ENCODE measurements at regions not wholly inside any gene's neighbourhood (a gene's known extent, or its start where the extent isn't known, plus 50 kb on each side); places are given as distances from the start of the nearest gene placed in this dataset.
"Not testable (repeated sequence)": the region's sequence is repeated elsewhere in the genome, so short reads cannot be mapped to it uniquely, and the experiment has no call there.

DNA sequence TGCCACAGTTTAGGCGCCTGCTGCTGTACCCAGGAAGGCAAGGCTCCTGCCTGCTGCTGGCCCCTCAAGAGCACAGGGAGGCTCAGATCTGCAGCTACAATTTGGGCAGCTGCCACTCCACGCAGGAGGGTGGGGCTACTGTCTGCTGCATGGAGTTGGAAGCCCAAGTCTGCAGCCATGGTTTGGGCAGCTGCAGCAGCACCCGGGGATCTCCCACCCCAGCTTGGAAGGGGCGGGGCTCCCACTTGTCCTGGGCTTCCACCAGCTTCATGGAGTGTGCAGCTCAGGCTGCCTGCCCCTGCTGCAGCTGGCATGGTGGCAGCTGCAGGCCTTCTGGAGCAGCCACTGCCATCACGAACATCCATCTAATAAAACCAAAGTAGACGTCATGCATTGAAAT is 512.9 kb downstream of the PYDC2 start:
- no peak overlapping the region for H3K9ac ChIP-seq (ENCODE audit: low read depth, low read length)
- no peaks in the 10 kb centered on the region for H3K4me1 ChIP-seq (ENCODE audit: control insufficient read depth, insufficient read depth, low read length)
- no peaks in the 10 kb centered on the region for H3K27me3 ChIP-seq (ENCODE audit: control insufficient read depth, insufficient read depth, low read length)
- H3K4me3 ChIP-seq (ENCODE audit: low read depth, low read length), result no peak overlapping the region
- no peaks in the 10 kb centered on the region for H3K9me3 ChIP-seq (ENCODE audit: control insufficient read depth, insufficient read depth, low read length)
- H3K36me3 ChIP-seq (ENCODE audit: control insufficient read depth, insufficient read depth, low read length), result no peaks in the 10 kb centered on the region

DNA sequence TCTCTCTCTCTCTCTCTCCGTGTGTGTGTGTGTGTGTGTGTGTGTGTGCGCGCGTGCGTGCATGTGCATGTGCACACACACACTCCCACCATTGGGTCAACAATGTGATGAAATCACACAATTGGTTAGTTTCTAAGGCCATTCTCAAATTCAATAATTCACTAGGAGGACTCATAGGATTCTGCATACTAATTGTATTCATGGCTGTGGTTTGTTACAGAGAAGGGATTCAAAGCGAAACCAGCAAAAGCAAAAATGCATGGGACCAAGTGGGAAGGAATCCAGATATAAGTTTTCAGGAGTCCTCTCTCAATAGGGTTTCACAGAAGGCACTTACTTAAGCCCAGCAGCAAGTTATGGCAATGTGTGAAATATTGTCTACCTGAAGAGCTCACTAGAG is 515.0 kb downstream of the PYDC2 start:
- no peaks in the 10 kb centered on the region for H3K9me3 ChIP-seq (ENCODE audit: control insufficient read depth, insufficient read depth, low read length)
- no peak overlapping the region for H3K9ac ChIP-seq (ENCODE audit: low read depth, low read length)
- no peak overlapping the region for H3K4me3 ChIP-seq (ENCODE audit: low read depth, low read length)
- H3K4me1 ChIP-seq (ENCODE audit: control insufficient read depth, insufficient read depth, low read length), result no peaks in the 10 kb centered on the region
- H3K36me3 ChIP-seq (ENCODE audit: control insufficient read depth, insufficient read depth, low read length), result no peaks in the 10 kb centered on the region
- H3K27me3 ChIP-seq (ENCODE audit: control insufficient read depth, insufficient read depth, low read length), result no peaks in the 10 kb centered on the region

DNA sequence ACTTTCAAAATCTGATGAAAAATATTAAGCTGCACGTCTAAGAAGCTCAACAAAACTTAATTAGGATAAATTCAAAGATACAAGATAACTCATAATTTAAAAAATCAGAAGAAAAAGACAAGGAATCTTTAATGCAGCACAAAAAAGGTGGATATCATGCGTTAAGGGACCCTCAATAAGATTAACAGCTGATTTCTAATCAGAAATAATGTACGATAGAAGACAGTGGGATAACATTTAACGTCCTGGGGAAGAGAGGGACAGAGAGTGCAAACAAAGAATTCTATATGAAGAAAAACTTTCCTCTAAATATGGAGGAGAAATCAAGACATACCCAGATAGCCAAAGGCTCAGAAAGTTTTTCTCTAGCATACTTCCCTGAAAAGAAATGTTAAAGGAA is 519.5 kb downstream of the PYDC2 start:
- no peak overlapping the region for H3K9ac ChIP-seq (ENCODE audit: low read depth, low read length)
- H3K4me3 ChIP-seq (ENCODE audit: low read depth, low read length), result no peak overlapping the region
- H3K4me1 ChIP-seq (ENCODE audit: control insufficient read depth, insufficient read depth, low read length), result no peaks in the 10 kb centered on the region
- H3K36me3 ChIP-seq (ENCODE audit: control insufficient read depth, insufficient read depth, low read length), result no peaks in the 10 kb centered on the region
- H3K9me3 ChIP-seq (ENCODE audit: control insufficient read depth, insufficient read depth, low read length), result no peaks in the 10 kb centered on the region
- H3K27me3 ChIP-seq (ENCODE audit: control insufficient read depth, insufficient read depth, low read length), result no peaks in the 10 kb centered on the region

DNA sequence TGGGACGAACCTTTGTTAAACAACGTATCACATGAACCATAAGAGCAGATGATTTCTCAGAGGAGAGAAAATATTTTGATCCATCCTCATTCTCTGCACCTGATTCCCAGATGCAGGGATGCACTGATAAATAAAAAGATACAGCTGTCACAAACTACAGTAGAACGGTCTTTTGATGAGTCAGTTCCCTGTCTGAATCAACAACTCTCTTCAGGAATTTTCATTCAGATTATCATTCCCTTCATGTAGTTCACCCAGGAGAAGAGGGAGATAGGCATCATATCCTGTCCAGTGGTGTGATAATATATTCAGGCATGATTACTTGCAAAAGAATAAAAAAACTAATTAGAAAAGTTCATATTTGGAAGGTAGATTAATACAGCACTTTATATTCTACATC is 521.5 kb downstream of the PYDC2 start:
- H3K36me3 ChIP-seq (ENCODE audit: control insufficient read depth, insufficient read depth, low read length), result no peaks in the 10 kb centered on the region
- no peaks in the 10 kb centered on the region for H3K27me3 ChIP-seq (ENCODE audit: control insufficient read depth, insufficient read depth, low read length)
- no peaks in the 10 kb centered on the region for H3K9me3 ChIP-seq (ENCODE audit: control insufficient read depth, insufficient read depth, low read length)
- H3K9ac ChIP-seq (ENCODE audit: low read depth, low read length), result no peak overlapping the region
- H3K4me3 ChIP-seq (ENCODE audit: low read depth, low read length), result no peak overlapping the region
- no peaks in the 10 kb centered on the region for H3K4me1 ChIP-seq (ENCODE audit: control insufficient read depth, insufficient read depth, low read length)

DNA sequence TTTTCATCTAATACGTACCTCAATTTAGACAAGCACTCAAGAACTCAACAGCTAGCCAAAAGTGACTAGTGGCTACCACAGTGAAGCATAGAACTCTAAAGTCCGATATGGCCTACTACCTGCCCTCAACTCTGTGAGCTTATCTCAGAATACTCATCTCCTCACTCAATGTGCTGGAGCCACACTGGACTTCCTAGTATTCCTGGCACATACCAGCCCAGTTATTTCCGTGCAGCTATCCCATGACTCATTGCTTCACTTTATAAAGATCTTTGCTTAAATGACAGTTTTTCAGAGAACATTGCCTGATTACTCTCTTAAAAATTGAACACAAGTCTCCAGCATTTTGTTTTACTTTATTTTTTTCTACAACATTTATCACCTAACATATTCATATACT is 524.7 kb downstream of the PYDC2 start:
- Histone ChIP-seq H3K27me3 (ENCODE audit: control insufficient read depth, insufficient read depth, low read length) (no peaks in the 10 kb centered on the region), H3K36me3 (ENCODE audit: control insufficient read depth, insufficient read depth, low read length) (no peaks in the 10 kb centered on the region), H3K4me1 (ENCODE audit: control insufficient read depth, insufficient read depth, low read length) (no peaks in the 10 kb centered on the region), H3K4me3 (ENCODE audit: low read depth, low read length) (no peak overlapping the region), H3K9me3 (ENCODE audit: control insufficient read depth, insufficient read depth, low read length) (no peaks in the 10 kb centered on the region), H3K9ac (ENCODE audit: low read depth, low read length) (no peak overlapping the region)

DNA sequence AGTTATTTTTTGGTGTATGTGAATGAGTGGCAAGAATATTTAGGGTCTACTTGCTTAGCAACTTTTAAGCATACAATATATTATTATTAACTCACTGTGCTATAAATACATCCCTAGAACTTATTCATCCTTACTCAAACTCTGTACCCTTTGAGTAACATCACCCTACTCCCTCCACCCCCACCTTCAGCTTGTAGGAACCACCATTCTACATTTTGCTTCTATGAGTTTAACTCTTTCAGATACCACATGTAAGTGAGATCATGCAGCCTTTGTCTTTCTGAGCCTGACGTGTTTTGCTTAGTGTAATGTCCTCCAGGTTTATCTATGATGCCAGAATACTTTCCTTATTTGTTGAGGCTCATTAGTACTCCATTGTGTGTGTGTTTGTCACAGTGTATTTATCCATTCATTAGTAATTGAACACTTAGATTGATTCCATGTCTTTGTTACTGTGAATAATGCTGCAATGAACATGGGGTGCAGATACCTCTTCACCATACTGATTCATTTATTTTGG is 526.9 kb downstream of the PYDC2 start:
- no peak overlapping the region for H3K4me3 ChIP-seq (ENCODE audit: low read depth, low read length)
- no peaks in the 10 kb centered on the region for H3K36me3 ChIP-seq (ENCODE audit: control insufficient read depth, insufficient read depth, low read length)
- H3K9me3 ChIP-seq (ENCODE audit: control insufficient read depth, insufficient read depth, low read length), result no peaks in the 10 kb centered on the region
- H3K4me1 ChIP-seq (ENCODE audit: control insufficient read depth, insufficient read depth, low read length), result no peaks in the 10 kb centered on the region
- no peak overlapping the region for H3K9ac ChIP-seq (ENCODE audit: low read depth, low read length)
- H3K27me3 ChIP-seq (ENCODE audit: control insufficient read depth, insufficient read depth, low read length), result no peaks in the 10 kb centered on the region

DNA sequence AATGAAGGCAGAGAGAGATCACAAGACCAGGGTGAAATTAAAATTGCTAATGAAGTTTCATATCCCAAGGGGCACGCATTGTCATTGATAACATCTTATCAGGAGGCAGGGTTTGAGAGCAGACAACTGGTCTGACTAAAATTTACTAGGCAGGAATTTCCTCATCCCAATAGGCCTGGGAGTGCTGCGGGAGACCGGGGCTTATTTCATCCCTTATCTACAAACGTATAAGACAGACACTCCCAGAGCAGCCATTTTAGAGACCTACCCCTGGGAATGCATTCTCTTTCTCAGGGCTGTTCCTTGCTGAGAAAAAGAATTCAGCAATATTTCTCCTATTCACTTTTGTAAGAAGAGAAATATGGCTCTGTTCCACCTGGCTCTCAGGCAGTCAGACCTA is 533.0 kb downstream of the PYDC2 start:
- H3K27me3 ChIP-seq (ENCODE audit: control insufficient read depth, insufficient read depth, low read length); H3K4me1 ChIP-seq (ENCODE audit: control insufficient read depth, insufficient read depth, low read length); H3K4me3 ChIP-seq (ENCODE audit: low read depth, low read length); H3K9ac ChIP-seq (ENCODE audit: low read depth, low read length); H3K9me3 ChIP-seq (ENCODE audit: control insufficient read depth, insufficient read depth, low read length); H3K36me3 ChIP-seq (ENCODE audit: control insufficient read depth, insufficient read depth, low read length): not testable (repeated sequence)

DNA sequence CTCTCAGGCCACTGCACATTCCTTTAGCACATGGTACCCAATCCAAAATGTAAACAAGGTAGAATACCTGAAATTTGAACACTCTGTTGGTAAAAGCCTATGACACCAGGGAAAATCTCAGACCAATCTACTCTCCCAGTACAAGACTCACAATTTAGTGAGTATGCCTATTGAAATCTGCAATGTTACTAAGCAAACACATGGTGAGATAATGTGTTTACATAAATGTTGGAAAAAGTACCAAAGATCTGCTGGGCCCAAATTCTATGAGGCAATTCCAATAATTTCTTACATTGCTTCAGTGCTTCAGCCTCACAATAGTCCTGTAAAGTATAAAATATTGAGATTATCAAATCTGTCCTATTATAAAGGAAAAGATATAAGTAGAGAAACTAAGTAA is 536.1 kb downstream of the PYDC2 start:
- no peaks in the 10 kb centered on the region for H3K27me3 ChIP-seq (ENCODE audit: control insufficient read depth, insufficient read depth, low read length)
- H3K9me3 ChIP-seq (ENCODE audit: control insufficient read depth, insufficient read depth, low read length), result no peaks in the 10 kb centered on the region
- H3K36me3 ChIP-seq (ENCODE audit: control insufficient read depth, insufficient read depth, low read length), result no peaks in the 10 kb centered on the region
- H3K9ac ChIP-seq (ENCODE audit: low read depth, low read length), result no peak overlapping the region
- no peak overlapping the region for H3K4me3 ChIP-seq (ENCODE audit: low read depth, low read length)
- H3K4me1 ChIP-seq (ENCODE audit: control insufficient read depth, insufficient read depth, low read length), result peaks cover 2% of the 10 kb centered on the region

DNA sequence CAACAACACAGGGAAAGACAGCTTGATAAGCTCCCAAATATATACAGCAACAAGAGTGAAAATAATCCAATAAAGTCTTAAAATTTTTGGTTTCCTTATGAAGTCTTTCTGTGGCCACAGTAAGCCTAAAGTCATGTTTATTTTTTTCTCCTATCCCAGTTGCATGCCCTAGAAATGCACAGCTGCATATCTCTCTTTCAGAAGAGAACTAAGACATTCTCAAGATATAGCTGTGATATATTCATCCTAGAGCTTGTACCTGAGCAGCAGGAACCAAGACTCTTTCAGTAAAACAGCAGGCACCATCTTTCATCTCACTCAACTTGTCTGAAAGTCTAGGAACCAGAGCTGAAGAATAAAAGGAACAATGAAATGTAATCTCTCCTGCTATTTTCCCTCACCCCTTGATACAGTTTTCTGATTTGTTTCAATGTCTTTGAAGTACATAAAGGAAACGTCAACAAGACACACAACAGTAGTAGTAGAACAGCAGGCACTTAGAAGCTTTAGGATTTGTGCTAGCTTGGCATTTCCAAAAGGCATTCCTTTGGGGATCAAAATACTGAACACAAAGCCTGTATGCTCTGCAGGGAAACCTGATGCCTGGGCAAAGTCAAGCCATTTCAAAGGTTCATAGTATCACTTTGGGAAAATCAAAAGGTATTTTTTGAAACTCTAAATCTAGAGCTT is 536.8 kb downstream of the PYDC2 start:
- H3K27me3 ChIP-seq (ENCODE audit: control insufficient read depth, insufficient read depth, low read length), result no peaks in the 10 kb centered on the region
- no peaks in the 10 kb centered on the region for H3K9me3 ChIP-seq (ENCODE audit: control insufficient read depth, insufficient read depth, low read length)

DNA sequence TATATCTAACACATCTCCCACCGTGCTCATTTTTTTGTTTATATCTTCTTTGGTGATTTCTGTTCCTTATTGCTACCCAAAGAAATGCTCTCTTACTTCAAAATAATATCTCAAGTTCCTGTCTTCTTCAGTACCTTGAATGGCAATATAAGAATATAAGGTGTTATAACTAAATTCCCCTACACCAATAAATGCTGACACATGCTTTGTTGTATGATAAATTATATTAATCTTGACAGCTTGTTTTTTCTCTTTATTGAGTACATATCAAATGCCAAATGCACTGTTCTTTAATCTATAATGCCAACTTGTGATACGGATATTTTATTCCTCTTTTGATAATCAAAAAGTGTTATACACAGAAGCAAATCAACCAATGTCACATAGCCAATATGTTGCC is 540.3 kb downstream of the PYDC2 start:
- Histone ChIP-seq H3K36me3 (ENCODE audit: control insufficient read depth, insufficient read depth, low read length) (no peaks in the 10 kb centered on the region), H3K9me3 (ENCODE audit: control insufficient read depth, insufficient read depth, low read length) (no peaks in the 10 kb centered on the region), H3K27me3 (ENCODE audit: control insufficient read depth, insufficient read depth, low read length) (no peaks in the 10 kb centered on the region), H3K4me3 (ENCODE audit: low read depth, low read length) (no peak overlapping the region), H3K9ac (ENCODE audit: low read depth, low read length) (no peak overlapping the region), H3K4me1 (ENCODE audit: control insufficient read depth, insufficient read depth, low read length) (peaks cover 2% of the 10 kb centered on the region)

More for the DNA sequence above, 536.8 kb downstream of the PYDC2 start:
- H3K36me3 ChIP-seq (ENCODE audit: control insufficient read depth, insufficient read depth, low read length), result no peaks in the 10 kb centered on the region
- H3K9ac ChIP-seq (ENCODE audit: low read depth, low read length), result no peak overlapping the region
- no peak overlapping the region for H3K4me3 ChIP-seq (ENCODE audit: low read depth, low read length)
- H3K4me1 ChIP-seq (ENCODE audit: control insufficient read depth, insufficient read depth, low read length), result peaks cover 2% of the 10 kb centered on the region

DNA sequence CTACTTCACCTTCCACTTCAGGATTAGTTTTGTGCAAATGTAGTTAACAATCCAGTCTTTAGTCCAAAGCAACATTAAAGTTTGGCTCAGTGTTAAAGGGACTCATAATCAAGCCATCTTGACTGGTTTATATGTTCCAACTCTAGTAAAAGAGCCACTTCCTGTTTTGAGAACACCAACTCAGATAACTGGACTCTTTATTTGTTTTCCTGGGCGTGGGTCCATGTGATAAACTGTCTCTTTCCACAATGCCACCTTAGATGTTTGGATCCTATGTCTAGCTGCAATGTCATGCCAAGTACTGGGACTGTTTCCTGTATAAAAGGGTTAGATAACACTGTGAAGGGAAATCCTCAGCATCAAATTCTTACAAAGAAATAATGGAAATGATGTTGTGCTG is 545.0 kb downstream of the PYDC2 start:
- Histone ChIP-seq H3K9ac (ENCODE audit: low read depth, low read length) (no peak overlapping the region), H3K27me3 (ENCODE audit: control insufficient read depth, insufficient read depth, low read length) (no peaks in the 10 kb centered on the region), H3K4me3 (ENCODE audit: low read depth, low read length) (no peak overlapping the region), H3K4me1 (ENCODE audit: control insufficient read depth, insufficient read depth, low read length) (no peaks in the 10 kb centered on the region), H3K9me3 (ENCODE audit: control insufficient read depth, insufficient read depth, low read length) (no peaks in the 10 kb centered on the region), H3K36me3 (ENCODE audit: control insufficient read depth, insufficient read depth, low read length) (no peaks in the 10 kb centered on the region)

DNA sequence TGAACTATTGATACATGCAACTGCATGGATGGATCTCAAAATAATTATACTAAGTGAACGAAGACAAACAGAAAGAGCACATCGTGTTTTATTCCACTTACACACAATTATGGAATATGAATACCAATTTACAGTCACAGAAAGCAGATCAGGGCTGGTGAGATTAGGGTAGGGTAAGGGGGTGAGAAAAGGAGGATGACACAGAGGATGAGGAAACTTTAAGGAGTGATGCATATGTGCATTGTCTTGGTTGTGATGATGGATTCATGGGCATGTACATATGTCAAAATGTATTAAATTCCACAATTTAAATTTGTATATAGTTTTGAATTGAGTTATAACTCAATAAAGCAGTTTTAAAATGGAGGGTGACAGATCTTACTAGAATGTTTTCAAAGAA is 548.9 kb downstream of the PYDC2 start:
- no peaks in the 10 kb centered on the region for H3K27me3 ChIP-seq (ENCODE audit: control insufficient read depth, insufficient read depth, low read length)
- no peak overlapping the region for H3K9ac ChIP-seq (ENCODE audit: low read depth, low read length)
- no peaks in the 10 kb centered on the region for H3K36me3 ChIP-seq (ENCODE audit: control insufficient read depth, insufficient read depth, low read length)
- no peak overlapping the region for H3K4me3 ChIP-seq (ENCODE audit: low read depth, low read length)
- no peaks in the 10 kb centered on the region for H3K9me3 ChIP-seq (ENCODE audit: control insufficient read depth, insufficient read depth, low read length)
- no peaks in the 10 kb centered on the region for H3K4me1 ChIP-seq (ENCODE audit: control insufficient read depth, insufficient read depth, low read length)

Data from iPS-15b (cell line).